ENCODE measurements at regions not wholly inside any gene's neighbourhood (a gene's known extent, or its start where the extent isn't known, plus 50 kb on each side); places are given as distances from the start of the nearest gene placed in this dataset.

GRCh38 chr4:140806163-140806562 is 50.0 kb upstream of the TBC1D9 start:
- TF ChIP-seq CTCF (IDR thresholded peaks at IDR 0.05) (no peak), EP300 (IDR thresholded peaks at IDR 0.05) (no peak), POLR2A (IDR thresholded peaks at IDR 0.05) (no peak)
